ENCODE measurements at regions not wholly inside any gene's neighbourhood (a gene's known extent, or its start where the extent isn't known, plus 50 kb on each side); places are given as distances from the start of the nearest gene placed in this dataset.

- in situ Hi-C loops (cut with MboI; ENCODE audit: low pct_ligation_motif_present in 1 of 4, low pct_unique_long_range_greater_than_20kb in 1 of 4, low sequenced_read_pairs in 3 of 4): no loop called here
- Histone ChIP-seq H3K27me3 (no peaks in the 10 kb centered on the region), H3K4me1 (no peaks in the 10 kb centered on the region), H3K9me3 (no peaks in the 10 kb centered on the region), H3K4me3 (no peak overlapping the region), H3K36me3 (no peaks in the 10 kb centered on the region), H3K27ac (no peak overlapping the region)
- no peak for DNase-seq
- intact Hi-C loops (cut with DNase I; ENCODE audit: low total_unique reads): no loop called here
- WGBS, 2 donors (ENCODE audit: low coverage in 1 of 2): 51% methylated on average over 5 of the region's 5 CpGs; no CpG with 5 or more reads in 1 of the 2 donors
- TF ChIP-seq CTCF (IDR thresholded peaks at IDR 0.05): no peak
- TF ChIP-seq EP300 (IDR thresholded peaks at IDR 0.05; ENCODE audit: low read depth): no peak
- no peak for TF ChIP-seq POLR2A (IDR thresholded peaks at IDR 0.05)
- no peak for TF ChIP-seq POLR2AphosphoS5 (IDR thresholded peaks at IDR 0.05)
Measured at GRCh38 chrX:124863303-124863702, 456.4 kb upstream of the TEX13C start.

GRCh38 chrX:124887572-124887971 lies 432.1 kb upstream of the TEX13C start:
- no peak for DNase-seq
- intact Hi-C loops (cut with DNase I; ENCODE audit: low total_unique reads) (no loop called here), in situ Hi-C loops (cut with MboI; ENCODE audit: low pct_ligation_motif_present in 1 of 4, low pct_unique_long_range_greater_than_20kb in 1 of 4, low sequenced_read_pairs in 3 of 4) (no loop called here)

GRCh38 chrX:124895947-124896346 lies 423.7 kb upstream of the TEX13C start:
- no peak for TF ChIP-seq POLR2AphosphoS5 (IDR thresholded peaks at IDR 0.05)
- no peak for TF ChIP-seq EP300 (IDR thresholded peaks at IDR 0.05; ENCODE audit: low read depth)
- no peak for TF ChIP-seq POLR2A (IDR thresholded peaks at IDR 0.05)
- TF ChIP-seq CTCF (IDR thresholded peaks at IDR 0.05): no peak
- intact Hi-C loops (cut with DNase I; ENCODE audit: low total_unique reads): no loop called here
- Histone ChIP-seq H3K36me3 (no peaks in the 10 kb centered on the region), H3K4me3 (no peak overlapping the region), H3K9me3 (no peaks in the 10 kb centered on the region), H3K27ac (no peak overlapping the region), H3K4me1 (no peaks in the 10 kb centered on the region), H3K27me3 (no peaks in the 10 kb centered on the region)
- 54% methylated on average over 4 of the region's 4 CpGs; no CpG with 5 or more reads in 1 of the 2 donors for WGBS, 2 donors (ENCODE audit: low coverage in 1 of 2)
- DNase-seq: no peak
- in situ Hi-C loops (cut with MboI; ENCODE audit: low pct_ligation_motif_present in 1 of 4, low pct_unique_long_range_greater_than_20kb in 1 of 4, low sequenced_read_pairs in 3 of 4): no loop called here

More at GRCh38 chrX:124887572-124887971, 432.1 kb upstream of the TEX13C start:
- Histone ChIP-seq H3K4me1 (no peaks in the 10 kb centered on the region), H3K9me3 (no peaks in the 10 kb centered on the region), H3K36me3 (no peaks in the 10 kb centered on the region), H3K27me3 (no peaks in the 10 kb centered on the region), H3K4me3 (no peak overlapping the region), H3K27ac (no peak overlapping the region)
- no peak for TF ChIP-seq CTCF (IDR thresholded peaks at IDR 0.05)
- TF ChIP-seq EP300 (IDR thresholded peaks at IDR 0.05; ENCODE audit: low read depth): no peak
- no peak for TF ChIP-seq POLR2AphosphoS5 (IDR thresholded peaks at IDR 0.05)
- TF ChIP-seq POLR2A (IDR thresholded peaks at IDR 0.05): no peak
- WGBS, 2 donors (ENCODE audit: low coverage in 1 of 2): 19 to 60% methylated on average over 1 of the region's 1 CpG

- WGBS, 2 donors (ENCODE audit: low coverage in 1 of 2): 55 to 56% methylated on average over 2 of the region's 2 CpGs
- H3K36me3 ChIP-seq: no peaks in the 10 kb centered on the region
- in situ Hi-C loops (cut with MboI; ENCODE audit: low pct_ligation_motif_present in 1 of 4, low pct_unique_long_range_greater_than_20kb in 1 of 4, low sequenced_read_pairs in 3 of 4): no loop called here
- H3K27me3 ChIP-seq: no peaks in the 10 kb centered on the region
- DNase-seq: no peak
- intact Hi-C loops (cut with DNase I; ENCODE audit: low total_unique reads): no loop called here
- H3K4me1 ChIP-seq: no peaks in the 10 kb centered on the region
- H3K4me3 ChIP-seq: no peak overlapping the region
- no peak for TF ChIP-seq POLR2A (IDR thresholded peaks at IDR 0.05)
- TF ChIP-seq CTCF (IDR thresholded peaks at IDR 0.05): no peak
- no peak for TF ChIP-seq POLR2AphosphoS5 (IDR thresholded peaks at IDR 0.05)
- H3K9me3 ChIP-seq: no peaks in the 10 kb centered on the region
- H3K27ac ChIP-seq: no peak overlapping the region
Measured at GRCh38 chrX:124902953-124903352, 416.7 kb upstream of the TEX13C start.

Data from transverse colon (tissue), 4 donors.